Keratinocyte (primary cell): ENCODE measurements at regions not wholly inside any gene's neighbourhood (a gene's known extent, or its start where the extent isn't known, plus 50 kb on each side); places are given as distances from the start of the nearest gene placed in this dataset.
A peak's percentile ranks its signal among the peaks of the same experiment; 100 is the strongest.

Source experiments
- DNase-seq: peaks from one replicate; pipeline ENCODE4 v3.0.0-alpha.2; 2011; ENCODE audit warnings: low read depth, missing footprints, low spot score
- FAIRE-seq: peaks from 2 replicates; lab custom pipeline; 2011; peaks lifted over from hg19 to GRCh38; lab: Jason Lieb, UNC
- H2AFZ ChIP-seq: 2 replicates; pipeline ENCODE4 v1.6.0; 2012; ENCODE audit warnings: low read length, control low read depth, inconsistent platforms; ENCODE audit not compliant: control insufficient read depth
- H3K27ac ChIP-seq: 2 replicates; pipeline ENCODE4 v1.5.1; 2011; ENCODE audit warnings: low read length; ENCODE audit not compliant: control insufficient read depth, insufficient read depth
- H3K27me3 ChIP-seq: 3 replicates; pipeline ENCODE4 v1.6.0; 2011; ENCODE audit warnings: low read length; ENCODE audit not compliant: control insufficient read depth, insufficient read depth; ENCODE audit errors: extremely low read depth
- H3K36me3 ChIP-seq, 2 experiments: 2 replicates in 1 of 2; 3 replicates in 1 of 2; pipeline ENCODE4 v1.5.1; 2011; ENCODE audit warnings: low read length in 2 of 2, mild to moderate bottlenecking in 1 of 2; ENCODE audit not compliant: control insufficient read depth in 2 of 2, insufficient read depth in 2 of 2; ENCODE audit errors: extremely low read depth in 1 of 2
- H3K4me1 ChIP-seq: 3 replicates; pipeline ENCODE4 v1.5.1; 2011; ENCODE audit warnings: low read length; ENCODE audit not compliant: control insufficient read depth, insufficient read depth; ENCODE audit errors: extremely low read depth
- H3K4me2 ChIP-seq: 3 replicates; pipeline ENCODE4 v1.6.0; 2011; ENCODE audit warnings: low read depth, low read length; ENCODE audit not compliant: control insufficient read depth, insufficient read depth; ENCODE audit errors: extremely low read depth
- H3K4me3 ChIP-seq, 3 experiments: fragments of 200-600 bp in 1 of 3; sonication (generic) in 1 of 3; 2 replicates in 2 of 3; 3 replicates in 1 of 3; pipeline ENCODE4 v1.5.1; 2011 to 2016; ENCODE audit warnings: low read length in 3 of 3, mild to moderate bottlenecking in 3 of 3, control low read depth in 2 of 3, inconsistent platforms in 1 of 3, low read depth in 1 of 3, mixed read lengths in 1 of 3, mixed run types in 1 of 3, moderate library complexity in 1 of 3; ENCODE audit not compliant: control insufficient read depth in 2 of 3, insufficient read depth in 2 of 3; ENCODE audit errors: extremely low read depth in 1 of 3
- H3K79me2 ChIP-seq: 2 replicates; pipeline ENCODE4 v1.6.0; 2012; ENCODE audit warnings: low read length; ENCODE audit not compliant: control insufficient read depth, insufficient read depth
- H3K9ac ChIP-seq: 3 replicates; pipeline ENCODE4 v1.6.0; 2011; ENCODE audit warnings: low read length; ENCODE audit not compliant: control insufficient read depth, insufficient read depth; ENCODE audit errors: extremely low read depth
- H3K9me1 ChIP-seq: 3 replicates; pipeline ENCODE4 v1.6.0; 2011; ENCODE audit warnings: low read length; ENCODE audit not compliant: control insufficient read depth, insufficient read depth; ENCODE audit errors: extremely low read depth
- H3K9me3 ChIP-seq: 2 replicates; pipeline ENCODE4 v1.5.1; 2012; ENCODE audit warnings: low read depth, low read length; ENCODE audit not compliant: control insufficient read depth
- H4K20me1 ChIP-seq: 3 replicates; pipeline ENCODE4 v1.6.0; 2011; ENCODE audit warnings: low read length; ENCODE audit not compliant: control insufficient read depth, insufficient read depth; ENCODE audit errors: extremely low read depth
- EZH2 ChIP-seq: IDR thresholded peaks from one replicate; pipeline ENCODE4 v1.6.1; 2012; ENCODE audit warnings: inconsistent platforms, mild to moderate bottlenecking, low read length, moderate library complexity
- dilution Hi-C: fragments of 300-500 bp; cut with MboI; formaldehyde crosslinking; loops from one replicate; pipeline ENCODE4 v1.7.0; 2020; ENCODE audit warnings: low sequenced_read_pairs; ENCODE audit not compliant: extremely low pct_ligation_motif_present
- TF ChIP-seq, protein P1 (sequence below), 3 experiments: IDR thresholded peaks in 1 of 3; conservative IDR thresholded peaks in 1 of 3; optimal IDR thresholded peaks in 1 of 3; 2 replicates in 2 of 3; 3 replicates in 1 of 3; pipeline versions ENCODE3 to v1.5.1; 2011; ENCODE audit warnings: low read length in 3 of 3, mild to moderate bottlenecking in 3 of 3, moderate library complexity in 2 of 3, control low read depth in 1 of 3, inconsistent platforms in 1 of 3; ENCODE audit not compliant: insufficient read depth in 2 of 3; ENCODE audit errors: extremely low read depth in 1 of 3

- dilution Hi-C loops, result no loop called here
- FAIRE-seq (no peak), DNase-seq (peak; percentile 7)
- Histone ChIP-seq H3K9me1 (no peaks in the 10 kb centered on the region), H3K4me3 (no peak overlapping the region), H3K9ac (no peak overlapping the region), H3K9me3 (no peaks in the 10 kb centered on the region), H3K4me1 (no peaks in the 10 kb centered on the region), H4K20me1 (no peaks in the 10 kb centered on the region), H3K27me3 (no peaks in the 10 kb centered on the region), H3K27ac (no peak overlapping the region), H2AFZ (no peak overlapping the region), H3K36me3 (no peaks in the 10 kb centered on the region), H3K79me2 (no peaks in the 10 kb centered on the region), H3K4me2 (no peak overlapping the region)
- TF ChIP-seq, protein P1, sequence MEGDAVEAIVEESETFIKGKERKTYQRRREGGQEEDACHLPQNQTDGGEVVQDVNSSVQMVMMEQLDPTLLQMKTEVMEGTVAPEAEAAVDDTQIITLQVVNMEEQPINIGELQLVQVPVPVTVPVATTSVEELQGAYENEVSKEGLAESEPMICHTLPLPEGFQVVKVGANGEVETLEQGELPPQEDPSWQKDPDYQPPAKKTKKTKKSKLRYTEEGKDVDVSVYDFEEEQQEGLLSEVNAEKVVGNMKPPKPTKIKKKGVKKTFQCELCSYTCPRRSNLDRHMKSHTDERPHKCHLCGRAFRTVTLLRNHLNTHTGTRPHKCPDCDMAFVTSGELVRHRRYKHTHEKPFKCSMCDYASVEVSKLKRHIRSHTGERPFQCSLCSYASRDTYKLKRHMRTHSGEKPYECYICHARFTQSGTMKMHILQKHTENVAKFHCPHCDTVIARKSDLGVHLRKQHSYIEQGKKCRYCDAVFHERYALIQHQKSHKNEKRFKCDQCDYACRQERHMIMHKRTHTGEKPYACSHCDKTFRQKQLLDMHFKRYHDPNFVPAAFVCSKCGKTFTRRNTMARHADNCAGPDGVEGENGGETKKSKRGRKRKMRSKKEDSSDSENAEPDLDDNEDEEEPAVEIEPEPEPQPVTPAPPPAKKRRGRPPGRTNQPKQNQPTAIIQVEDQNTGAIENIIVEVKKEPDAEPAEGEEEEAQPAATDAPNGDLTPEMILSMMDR (optimal IDR thresholded peaks at IDR 0.05 in 1 of 3, IDR thresholded peaks at IDR 0.05 in 1 of 3, conservative IDR thresholded peaks at IDR 0.05 in 1 of 3; ENCODE audit: extremely low read depth in 1 of 3, insufficient read depth in 2 of 3, low read length in 3 of 3), result no peak
These were observed 216.3 kb downstream of the ERMARD start for GRCh38 chr6:169967687-169968086.

- H3K9me1 ChIP-seq, result no peaks in the 10 kb centered on the region
- TF ChIP-seq EZH2, result no peak
- TF ChIP-seq, protein P1 (optimal IDR thresholded peaks at IDR 0.05 in 1 of 3, IDR thresholded peaks at IDR 0.05 in 1 of 3, conservative IDR thresholded peaks at IDR 0.05 in 1 of 3; ENCODE audit: extremely low read depth in 1 of 3, insufficient read depth in 2 of 3, low read length in 3 of 3), result no peak
- H3K27ac ChIP-seq, result no peak overlapping the region
- H4K20me1 ChIP-seq, result no peaks in the 10 kb centered on the region
- dilution Hi-C loops, result no loop called here
- no peaks in the 10 kb centered on the region for H3K9me3 ChIP-seq
- no peak overlapping the region for H2AFZ ChIP-seq
- no peaks in the 10 kb centered on the region for H3K27me3 ChIP-seq
- FAIRE-seq (no peak), DNase-seq (no peak)
- H3K4me3 ChIP-seq, result no peak overlapping the region
- no peaks in the 10 kb centered on the region for H3K79me2 ChIP-seq
- H3K9ac ChIP-seq, result no peak overlapping the region
- no peaks in the 10 kb centered on the region for H3K36me3 ChIP-seq
- no peaks in the 10 kb centered on the region for H3K4me1 ChIP-seq
- H3K4me2 ChIP-seq, result no peak overlapping the region
These were observed 215.1 kb downstream of the ERMARD start for GRCh38 chr6:169966312-169967181.
